ENCODE measurements at regions not wholly inside any gene's neighbourhood (a gene's known extent, or its start where the extent isn't known, plus 50 kb on each side); places are given as distances from the start of the nearest gene placed in this dataset.

GRCh38 chr11:70495351-70496310 lies 97.3 kb downstream of the CTTN start:
- TF ChIP-seq CTCF (IDR thresholded peaks at IDR 0.05; ENCODE audit: poor library complexity) (no peak), EZH2 (IDR thresholded peaks at IDR 0.05; ENCODE audit: borderline replicate concordance) (no peak)
